A549 (cell line): ENCODE measurements at regions not wholly inside any gene's neighbourhood (a gene's known extent, or its start where the extent isn't known, plus 50 kb on each side); places are given as distances from the start of the nearest gene placed in this dataset.

Source experiments
- MYC ChIP-seq: IDR thresholded peaks from 2 replicates; pipeline ENCODE4 v1.6.1; 2012; ENCODE audit warnings: mild to moderate bottlenecking, inconsistent platforms, low read length, improper control_type of control experiment, borderline replicate concordance
- POLR2A ChIP-seq: IDR thresholded peaks from 2 replicates; pipeline ENCODE4 v1.6.1; 2012; ENCODE audit warnings: mild to moderate bottlenecking, low read length
- RAD21 ChIP-seq, 2 experiments: fragments of >200 bp in 1 of 2; sonication (Bioruptor Twin) in 1 of 2; formaldehyde crosslinking in 1 of 2; IDR thresholded peaks in 1 of 2; conservative IDR thresholded peaks in 1 of 2; 2 replicates in 1 of 2; 3 replicates in 1 of 2; pipeline ENCODE4 v1.6.1; 2012 to 2018; ENCODE audit warnings: inconsistent platforms in 1 of 2

- TF ChIP-seq MYC (no peak), POLR2A (no peak), RAD21 (conservative IDR thresholded peaks at IDR 0.05 in 1 of 2, IDR thresholded peaks at IDR 0.05 in 1 of 2) (no peak)
Measured at GRCh38 chr12:107353312-107353711, 260.0 kb upstream of the CRY1 start.
